Sigmoid colon (tissue), 4 donors: ENCODE measurements at regions not wholly inside any gene's neighbourhood (a gene's known extent, or its start where the extent isn't known, plus 50 kb on each side); places are given as distances from the start of the nearest gene placed in this dataset.
"Not testable (repeated sequence)": the region's sequence is repeated elsewhere in the genome, so short reads cannot be mapped to it uniquely, and the experiment has no call there.

Source experiments
- CTCF ChIP-seq, 4 experiments: fragments of 450-650 bp in 3 of 4; fragments of 200-600 bp in 1 of 4; IDR thresholded peaks; one replicate each; pipeline ENCODE4 v1.5.1; 2016 to 2019; ENCODE audit warnings: antibody characterized with exemption in 4 of 4, mild to moderate bottlenecking in 3 of 4, moderate library complexity in 2 of 4
- POLR2AphosphoS5 ChIP-seq, 4 donors: sonication (generic); formaldehyde crosslinking; IDR thresholded peaks; one replicate each; pipeline ENCODE4 v1.6.1; 2017; ENCODE audit warnings: antibody characterized with exemption in 4 of 4

GRCh38 chr6:85908120-85908519 lies 265.4 kb upstream of the SYNCRIP start:
- not testable (repeated sequence) for TF ChIP-seq CTCF, POLR2AphosphoS5 (IDR thresholded peaks at IDR 0.05)
